Activated CD8-positive, alpha-beta memory T cell treated with anti-CD3 and anti-CD28 coated beads, Interleukin-2, amount 10 ng/mL, durations not matched to agents 7 days and 5 days (primary cell): ENCODE measurements at regions not wholly inside any gene's neighbourhood (a gene's known extent, or its start where the extent isn't known, plus 50 kb on each side); places are given as distances from the start of the nearest gene placed in this dataset.

Source experiments
- ATAC-seq: fragments of 150-1000 bp; cut with Tn5 transposase; one replicate; pipeline ENCODE4 v1.10.0; 2021; ENCODE audit warnings: moderate library complexity
- CTCF ChIA-PET: fragments of 350-600 bp; sonication (Branson Sonifier 250); formaldehyde crosslinking; loops from one replicate; lab custom pipeline; 2021; ENCODE audit warnings: antibody characterized with exemption; lab: Charles Lee
- DNase-seq: peaks from one replicate; pipeline ENCODE4 v3.0.0-alpha.2; 2020
- H3K27ac Mint-ChIP-seq: one replicate; pipeline ENCODE4 v1.8.0; 2021; ENCODE audit warnings: mild to moderate bottlenecking, mixed read lengths
- H3K27me3 Mint-ChIP-seq: one replicate; pipeline ENCODE4 v1.8.0; 2021; ENCODE audit warnings: mixed read lengths
- H3K36me3 Mint-ChIP-seq: one replicate; pipeline ENCODE4 v1.8.0; 2021; ENCODE audit warnings: mild to moderate bottlenecking, mixed read lengths
- H3K4me1 Mint-ChIP-seq: one replicate; pipeline ENCODE4 v1.8.0; 2021; ENCODE audit warnings: mixed read lengths
- H3K4me3 Mint-ChIP-seq: one replicate; pipeline ENCODE4 v1.8.0; 2021; ENCODE audit warnings: mild to moderate bottlenecking, moderate library complexity, mixed read lengths
- H3K9me3 Mint-ChIP-seq: one replicate; pipeline ENCODE4 v1.8.0; 2022; ENCODE audit warnings: low read depth, mixed read lengths

GRCh38 chr17:77266891-77267341, 126.1 kb downstream of the SEC14L1 start:
- no peak for DNase-seq
- ATAC-seq: no peak
- H3K27me3 Mint-ChIP-seq: peaks cover 14% of the 10 kb centered on the region
- CTCF ChIA-PET: no interaction called here
- H3K4me1 Mint-ChIP-seq: no peaks in the 10 kb centered on the region
- no peaks in the 10 kb centered on the region for H3K36me3 Mint-ChIP-seq
- no peak overlapping the region for H3K4me3 Mint-ChIP-seq
- no peak overlapping the region for H3K27ac Mint-ChIP-seq
- H3K9me3 Mint-ChIP-seq: no peaks in the 10 kb centered on the region

GRCh38 chr17:77269696-77270681, 129.2 kb downstream of the SEC14L1 start:
- H3K4me1 Mint-ChIP-seq: no peaks in the 10 kb centered on the region
- ATAC-seq: no peak
- no peak overlapping the region for H3K4me3 Mint-ChIP-seq
- H3K36me3 Mint-ChIP-seq: no peaks in the 10 kb centered on the region
- H3K27me3 Mint-ChIP-seq: peaks cover 20% of the 10 kb centered on the region
- no peak for DNase-seq
- no peak overlapping the region for H3K27ac Mint-ChIP-seq
- CTCF ChIA-PET: no interaction called here
- H3K9me3 Mint-ChIP-seq: no peaks in the 10 kb centered on the region

GRCh38 chr17:77271411-77271810, 130.6 kb downstream of the SEC14L1 start:
- H3K36me3 Mint-ChIP-seq: no peaks in the 10 kb centered on the region
- H3K27ac Mint-ChIP-seq: no peak overlapping the region
- H3K27me3 Mint-ChIP-seq: peaks cover 27% of the 10 kb centered on the region
- no peaks in the 10 kb centered on the region for H3K9me3 Mint-ChIP-seq
- H3K4me3 Mint-ChIP-seq: no peak overlapping the region
- no peak for DNase-seq
- CTCF ChIA-PET: no interaction called here
- no peak for ATAC-seq
- no peaks in the 10 kb centered on the region for H3K4me1 Mint-ChIP-seq

- peaks cover 30% of the 10 kb centered on the region for H3K27me3 Mint-ChIP-seq
- H3K4me3 Mint-ChIP-seq: no peak overlapping the region
- no peaks in the 10 kb centered on the region for H3K4me1 Mint-ChIP-seq
- CTCF ChIA-PET: no interaction called here
- no peaks in the 10 kb centered on the region for H3K9me3 Mint-ChIP-seq
- peak; percentile 39 for ATAC-seq
- no peak for DNase-seq
- H3K36me3 Mint-ChIP-seq: no peaks in the 10 kb centered on the region
- no peak overlapping the region for H3K27ac Mint-ChIP-seq
Observed at GRCh38 chr17:77273397-77274085, 132.8 kb downstream of the SEC14L1 start.

- no peak for ATAC-seq
- Mint-ChIP-seq H3K4me1 (no peaks in the 10 kb centered on the region), H3K27ac (no peak overlapping the region), H3K27me3 (peaks cover 31% of the 10 kb centered on the region), H3K4me3 (no peak overlapping the region), H3K36me3 (no peaks in the 10 kb centered on the region), H3K9me3 (no peaks in the 10 kb centered on the region)
- DNase-seq: no peak
- CTCF ChIA-PET: no interaction called here
Observed at GRCh38 chr17:77274096-77274845, 133.5 kb downstream of the SEC14L1 start.

- no peak overlapping the region for H3K4me3 Mint-ChIP-seq
- no peak for DNase-seq
- no peak for ATAC-seq
- no peaks in the 10 kb centered on the region for H3K9me3 Mint-ChIP-seq
- no peaks in the 10 kb centered on the region for H3K36me3 Mint-ChIP-seq
- no peak overlapping the region for H3K27ac Mint-ChIP-seq
- H3K27me3 Mint-ChIP-seq: peaks cover 48% of the 10 kb centered on the region
- peaks cover 12% of the 10 kb centered on the region for H3K4me1 Mint-ChIP-seq
- CTCF ChIA-PET: interaction anchor here (1.2 kb wide), 1 partner anchor 150 kb away, joined by 3 read pairs; no protein-coding TSS in a partner anchor
Observed at GRCh38 chr17:77279448-77280303, 138.9 kb downstream of the SEC14L1 start.

- Mint-ChIP-seq H3K27me3 (peaks cover 51% of the 10 kb centered on the region), H3K36me3 (no peaks in the 10 kb centered on the region), H3K27ac (peak overlapping the region; percentile 50), H3K9me3 (no peaks in the 10 kb centered on the region), H3K4me3 (peak overlapping the region; percentile 59), H3K4me1 (peaks cover 12% of the 10 kb centered on the region)
- peak; percentile 9 for ATAC-seq
- DNase-seq: no peak
- CTCF ChIA-PET: interaction anchor here (1.2 kb wide), 1 partner anchor 149 kb away, joined by 3 read pairs; no protein-coding TSS in a partner anchor
Observed at GRCh38 chr17:77280304-77281121, 139.7 kb downstream of the SEC14L1 start.

GRCh38 chr17:77281122-77281903, 140.5 kb downstream of the SEC14L1 start:
- H3K4me3 Mint-ChIP-seq: peak overlapping the region; percentile 48
- no peaks in the 10 kb centered on the region for H3K36me3 Mint-ChIP-seq
- no peaks in the 10 kb centered on the region for H3K9me3 Mint-ChIP-seq
- peak; percentile 60 for DNase-seq
- ATAC-seq: peak; percentile 94
- peaks cover 16% of the 10 kb centered on the region for H3K4me1 Mint-ChIP-seq
- H3K27ac Mint-ChIP-seq: no peak overlapping the region
- peaks cover 45% of the 10 kb centered on the region for H3K27me3 Mint-ChIP-seq
- CTCF ChIA-PET: interaction anchor here (1.2 kb wide), 1 partner anchor 149 kb away, joined by 3 read pairs; no protein-coding TSS in a partner anchor

GRCh38 chr17:77281904-77282367, 141.2 kb downstream of the SEC14L1 start:
- no peaks in the 10 kb centered on the region for H3K36me3 Mint-ChIP-seq
- H3K4me3 Mint-ChIP-seq: peak overlapping the region; percentile 48
- peaks cover 45% of the 10 kb centered on the region for H3K27me3 Mint-ChIP-seq
- DNase-seq (no peak), ATAC-seq (no peak)
- peaks cover 16% of the 10 kb centered on the region for H3K4me1 Mint-ChIP-seq
- H3K9me3 Mint-ChIP-seq: no peaks in the 10 kb centered on the region
- peak overlapping the region; percentile 47 for H3K27ac Mint-ChIP-seq
- CTCF ChIA-PET: no interaction called here

- DNase-seq: no peak
- Mint-ChIP-seq H3K4me1 (peaks cover 16% of the 10 kb centered on the region), H3K9me3 (no peaks in the 10 kb centered on the region), H3K27me3 (peaks cover 42% of the 10 kb centered on the region), H3K36me3 (no peaks in the 10 kb centered on the region), H3K4me3 (no peak overlapping the region), H3K27ac (peak overlapping the region; percentile 47)
- CTCF ChIA-PET: no interaction called here
- ATAC-seq: no peak
Observed at GRCh38 chr17:77282524-77283515, 142.1 kb downstream of the SEC14L1 start.
